ENCODE measurements at regions not wholly inside any gene's neighbourhood (a gene's known extent, or its start where the extent isn't known, plus 50 kb on each side); places are given as distances from the start of the nearest gene placed in this dataset.

DNA sequence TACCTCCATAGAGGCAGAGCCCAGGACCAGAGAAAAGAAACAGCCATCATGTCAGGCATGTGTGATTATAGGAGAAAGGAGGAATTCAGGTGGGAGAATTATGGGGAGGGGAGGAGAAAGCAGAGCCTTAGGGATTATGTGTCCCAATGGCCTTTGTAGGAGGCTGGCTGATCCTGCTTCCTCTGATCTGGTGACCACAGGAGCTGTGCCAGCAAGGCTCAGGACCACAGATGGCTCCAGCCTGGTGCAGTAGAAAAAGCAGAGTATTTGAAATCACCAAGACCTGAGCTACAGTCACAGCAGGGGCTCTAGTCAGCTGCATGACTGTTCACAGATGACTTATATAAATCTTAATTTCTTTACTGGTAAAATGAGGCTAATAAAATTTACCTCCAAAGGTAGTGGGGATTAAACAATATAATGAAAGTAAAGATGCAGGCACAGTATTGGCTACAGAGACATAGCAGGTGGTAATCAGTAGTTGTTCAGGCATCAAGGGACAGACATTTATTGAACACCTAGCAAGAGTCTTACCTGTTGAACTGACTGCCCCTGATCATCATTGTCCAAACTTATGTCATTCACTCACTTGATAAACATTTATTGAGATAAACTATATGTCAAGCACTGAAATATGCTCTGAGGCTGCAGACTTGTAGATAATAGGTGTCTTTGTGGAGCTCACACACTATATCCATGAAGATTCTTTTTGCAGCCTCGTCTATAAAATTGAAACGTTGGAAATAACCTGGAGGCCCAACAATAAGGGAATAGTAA, 121.3 kb downstream of the MYCN start:
- Histone ChIP-seq H3K27me3 (ENCODE audit: insufficient read depth, low read length) (no peaks in the 10 kb centered on the region), H3K9me2 (ENCODE audit: low read depth, low read length) (no peaks in the 10 kb centered on the region), H3K4me1 (ENCODE audit: insufficient read depth, low read length, severe bottlenecking) (no peaks in the 10 kb centered on the region), H3K9me3 (ENCODE audit: low read length) (0 out of 2 replicates have a peak, but pooled peaks cover 4% of the 10 kb centered on the region), H4K20me1 (ENCODE audit: insufficient read depth, low read length) (no peaks in the 10 kb centered on the region), H3K27ac (ENCODE audit: low read depth, low read length, poor library complexity, severe bottlenecking) (no peak overlapping the region), H3K79me2 (ENCODE audit: insufficient read depth, low read length) (no peaks in the 10 kb centered on the region), H2AFZ (ENCODE audit: low read length) (no peak overlapping the region), H3K4me2 (ENCODE audit: low read length) (no peak overlapping the region), H3K36me3 (ENCODE audit: insufficient read depth, low read length) (no peaks in the 10 kb centered on the region), H3F3A (ENCODE audit: insufficient read depth, low read length) (no peaks in the 10 kb centered on the region), H3K9ac (ENCODE audit: low read length) (no peak overlapping the region), H3K4me3 (ENCODE audit: low read depth, low read length, poor library complexity, severe bottlenecking) (no peak overlapping the region)
- no peak for TF ChIP-seq CTCF (IDR thresholded peaks at IDR 0.05; ENCODE audit: low read length)

DNA sequence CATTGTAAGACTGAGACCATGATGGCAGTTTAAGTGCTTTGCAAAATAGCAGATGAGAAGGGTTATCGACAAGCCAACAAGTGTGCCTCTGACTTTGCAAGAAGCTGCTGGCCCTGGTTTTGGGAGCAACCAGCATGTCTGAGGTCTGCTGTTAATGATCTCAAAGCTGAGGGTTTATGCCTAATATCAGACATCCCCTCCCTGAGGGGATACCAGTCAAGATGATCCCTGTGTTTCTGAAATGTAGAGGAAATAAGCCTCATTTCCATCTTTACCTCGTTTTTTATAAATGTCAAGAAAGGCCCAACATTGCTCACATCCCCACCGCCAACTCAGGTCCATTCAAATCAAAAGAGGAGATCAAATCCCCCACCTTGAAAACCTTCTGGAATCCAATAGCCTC, 120.6 kb downstream of the MYCN start:
- Histone ChIP-seq H2AFZ (ENCODE audit: low read length) (no peak overlapping the region), H3K4me1 (ENCODE audit: insufficient read depth, low read length, severe bottlenecking) (no peaks in the 10 kb centered on the region), H3K9me3 (ENCODE audit: low read length) (0 out of 2 replicates have a peak, but pooled peaks cover 4% of the 10 kb centered on the region), H3K4me2 (ENCODE audit: low read length) (no peak overlapping the region), H3K9me2 (ENCODE audit: low read depth, low read length) (no peaks in the 10 kb centered on the region), H3K9ac (ENCODE audit: low read length) (no peak overlapping the region), H3K36me3 (ENCODE audit: insufficient read depth, low read length) (no peaks in the 10 kb centered on the region), H4K20me1 (ENCODE audit: insufficient read depth, low read length) (no peaks in the 10 kb centered on the region), H3F3A (ENCODE audit: insufficient read depth, low read length) (no peaks in the 10 kb centered on the region), H3K79me2 (ENCODE audit: insufficient read depth, low read length) (no peaks in the 10 kb centered on the region), H3K27me3 (ENCODE audit: insufficient read depth, low read length) (no peaks in the 10 kb centered on the region), H3K4me3 (ENCODE audit: low read depth, low read length, poor library complexity, severe bottlenecking) (no peak overlapping the region), H3K27ac (ENCODE audit: low read depth, low read length, poor library complexity, severe bottlenecking) (no peak overlapping the region)
- no peak for TF ChIP-seq EZH2 (IDR thresholded peaks at IDR 0.05; ENCODE audit: borderline replicate concordance, low read length)
- no peak for TF ChIP-seq CTCF (IDR thresholded peaks at IDR 0.05; ENCODE audit: low read length)

- H3K9me2 ChIP-seq (ENCODE audit: low read depth, low read length), result no peaks in the 10 kb centered on the region
- no peaks in the 10 kb centered on the region for H3K79me2 ChIP-seq (ENCODE audit: insufficient read depth, low read length)
- no peak overlapping the region for H2AFZ ChIP-seq (ENCODE audit: low read length)
- no peak overlapping the region for H3K4me3 ChIP-seq (ENCODE audit: low read depth, low read length, poor library complexity, severe bottlenecking)
- no peak overlapping the region for H3K4me2 ChIP-seq (ENCODE audit: low read length)
- H3K9ac ChIP-seq (ENCODE audit: low read length), result no peak overlapping the region
- H3K27me3 ChIP-seq (ENCODE audit: insufficient read depth, low read length), result no peaks in the 10 kb centered on the region
- no peaks in the 10 kb centered on the region for H3K36me3 ChIP-seq (ENCODE audit: insufficient read depth, low read length)
- no peaks in the 10 kb centered on the region for H3K4me1 ChIP-seq (ENCODE audit: insufficient read depth, low read length, severe bottlenecking)
- TF ChIP-seq EZH2 (IDR thresholded peaks at IDR 0.05; ENCODE audit: borderline replicate concordance, low read length) (no peak), CTCF (IDR thresholded peaks at IDR 0.05; ENCODE audit: low read length) (no peak)
- no peaks in the 10 kb centered on the region for H4K20me1 ChIP-seq (ENCODE audit: insufficient read depth, low read length)
- H3K27ac ChIP-seq (ENCODE audit: low read depth, low read length, poor library complexity, severe bottlenecking), result no peak overlapping the region
- H3K9me3 ChIP-seq (ENCODE audit: low read length), result 0 out of 2 replicates have a peak, but pooled peaks cover 4% of the 10 kb centered on the region
- no peaks in the 10 kb centered on the region for H3F3A ChIP-seq (ENCODE audit: insufficient read depth, low read length)
Observed at GRCh38 chr2:16060125-16060935, 120.0 kb downstream of the MYCN start.
